ENCODE measurements at regions not wholly inside any gene's neighbourhood (a gene's known extent, or its start where the extent isn't known, plus 50 kb on each side); places are given as distances from the start of the nearest gene placed in this dataset.

GRCh38 chr14:71487449-71487848, 444.8 kb upstream of the RGS6 start:
- no peak for FAIRE-seq
- POLR2A ChIA-PET = no interaction called here
- no TSS peak for BruUV-seq (replicated peaks)

More at GRCh38 chr14:71487449-71487848, 444.8 kb upstream of the RGS6 start:
- Histone ChIP-seq H3K36me3 (ENCODE audit: control insufficient read depth in 2 of 2, extremely low read depth in 1 of 2, insufficient read depth in 2 of 2, low read length in 2 of 2) (no peaks in the 10 kb centered on the region), H3K4me2 (ENCODE audit: insufficient read depth, low read length) (no peak overlapping the region), H3K9me3 (replicated peaks; ENCODE audit: control insufficient read depth, insufficient read depth, low read length) (no peaks in the 10 kb centered on the region), H3K27ac (ENCODE audit: insufficient read depth, low read depth, low read length) (no peak overlapping the region), H3K9ac (replicated peaks; ENCODE audit: extremely low read depth, insufficient read depth, low read length) (no peak overlapping the region), H3K9me1 (replicated peaks; ENCODE audit: control insufficient read depth, extremely low read depth, insufficient read depth, low read length) (no peaks in the 10 kb centered on the region), H3K4me3 (replicated peaks in 1 of 3; ENCODE audit: insufficient read depth in 1 of 3, low read depth in 1 of 3, low read length in 3 of 3) (no peak overlapping the region), H4K20me1 (replicated peaks; ENCODE audit: control insufficient read depth, extremely low read depth, insufficient read depth, low read length) (no peaks in the 10 kb centered on the region), H3K4me1 (ENCODE audit: control insufficient read depth, extremely low read depth, insufficient read depth, low read length) (no peaks in the 10 kb centered on the region), H3K27me3 (ENCODE audit: control insufficient read depth in 2 of 2, insufficient read depth in 2 of 2, low read length in 2 of 2) (no peaks in the 10 kb centered on the region), H2AFZ (ENCODE audit: low read depth, low read length) (no peak overlapping the region), H3K79me2 (ENCODE audit: control insufficient read depth, insufficient read depth, low read length) (no peaks in the 10 kb centered on the region)
- TF ChIP-seq JUN (IDR thresholded peaks at IDR 0.05; ENCODE audit: borderline replicate concordance, insufficient read depth, insufficient read length, low read depth) = no peak
- no peak for TF ChIP-seq MYC (IDR thresholded peaks at IDR 0.05; ENCODE audit: low read depth, low read length)
- no peak for TF ChIP-seq POLR2A (IDR thresholded peaks at IDR 0.05; ENCODE audit: low read depth, low read length)
- TF ChIP-seq POLR2AphosphoS5 (IDR thresholded peaks at IDR 0.05; ENCODE audit: insufficient read depth, low read depth, low read length) = no peak
- no peak for TF ChIP-seq CTCF (IDR thresholded peaks at IDR 0.05; ENCODE audit: extremely low read depth in 1 of 2, insufficient read depth in 1 of 2, low read depth in 1 of 2, low read length in 2 of 2)
- no peak for TF ChIP-seq GATA2 (IDR thresholded peaks at IDR 0.05; ENCODE audit: insufficient read depth, insufficient read length, low read depth, low read length)
- TF ChIP-seq MAX (IDR thresholded peaks at IDR 0.05; ENCODE audit: insufficient read depth, insufficient read length) = no peak
- TF ChIP-seq FOS (IDR thresholded peaks at IDR 0.05; ENCODE audit: borderline replicate concordance, insufficient read depth, low read length) = no peak
- TF ChIP-seq EZH2 (IDR thresholded peaks at IDR 0.05; ENCODE audit: borderline replicate concordance, low read depth, low read length, severe bottlenecking) = no peak
- dilution Hi-C loops (cut with MboI; ENCODE audit: extremely low pct_ligation_motif_present, low sequenced_read_pairs) = no loop called here
- intact Hi-C loops (cut with micrococcal nuclease) = no loop called here
- CTCF ChIA-PET = no interaction called here
- DNase-seq (ENCODE audit: low read depth, low spot score) = no peak
